SU-DHL-6 (cell line): ENCODE measurements at regions not wholly inside any gene's neighbourhood (a gene's known extent, or its start where the extent isn't known, plus 50 kb on each side); places are given as distances from the start of the nearest gene placed in this dataset.

Source experiments
- CTCF ChIP-seq: fragments of 200-600 bp; sonication (generic); IDR thresholded peaks from one replicate; pipeline ENCODE4 v1.5.1; 2017; ENCODE audit warnings: antibody characterized with exemption, mild to moderate bottlenecking, low read length, moderate library complexity; ENCODE audit not compliant: insufficient read depth, poor library complexity, severe bottlenecking
- EZH2phosphoT487 ChIP-seq: fragments of 200-600 bp; sonication (generic), shearing (Covaris generic); conservative IDR thresholded peaks from 2 replicates; pipeline ENCODE4 v1.6.1; 2018; ENCODE audit warnings: mild to moderate bottlenecking, antibody characterized with exemption, low read length, moderate library complexity, mixed read lengths

GRCh38 chr10:59962756-59963155, 56.4 kb upstream of the CCDC6 start:
- TF ChIP-seq CTCF (no peak), EZH2phosphoT487 (no peak)
